WTC11 (cell line): ENCODE measurements at regions not wholly inside any gene's neighbourhood (a gene's known extent, or its start where the extent isn't known, plus 50 kb on each side); places are given as distances from the start of the nearest gene placed in this dataset.

Source experiments
- ATAC-seq: fragments of 200-7000 bp; cut with Tn5 transposase; 2 replicates; pipeline ENCODE4 v1.10.0; 2021; ENCODE audit warnings: mild to moderate bottlenecking, moderate library complexity
- CTCF ChIA-PET: fragments of 300-600 bp; sonication (Branson Sonifier 250); formaldehyde crosslinking; loops from one replicate; lab custom pipeline; 2021; ENCODE audit warnings: antibody characterized with exemption; lab: Charles Lee
- POLR2A ChIA-PET: fragments of 350-600 bp; sonication (Branson Sonifier 250); formaldehyde crosslinking; loops from one replicate; lab custom pipeline; 2021; ENCODE audit warnings: antibody characterized with exemption; lab: Charles Lee
- DNase-seq: peaks from one replicate; pipeline ENCODE4 v3.0.0; 2021; ENCODE audit warnings: low spot score
- H3K27ac Mint-ChIP-seq: 2 replicates; pipeline ENCODE4 v1.8.0; 2021; ENCODE audit warnings: mixed read lengths
- H3K27me3 Mint-ChIP-seq: 2 replicates; pipeline ENCODE4 v1.8.0; 2021; ENCODE audit warnings: low read depth, mild to moderate bottlenecking, moderate library complexity, mixed read lengths
- H3K36me3 Mint-ChIP-seq: 2 replicates; pipeline ENCODE4 v1.8.0; 2021; ENCODE audit warnings: mixed read lengths
- H3K4me1 Mint-ChIP-seq: 2 replicates; pipeline ENCODE4 v1.8.0; 2022; ENCODE audit warnings: mixed read lengths
- H3K4me3 Mint-ChIP-seq: 2 replicates; pipeline ENCODE4 v1.8.0; 2021; ENCODE audit warnings: mild to moderate bottlenecking, moderate library complexity, mixed read lengths
- H3K9me3 Mint-ChIP-seq: 2 replicates; pipeline ENCODE4 v1.8.0; 2021; ENCODE audit warnings: mixed read lengths
- AR ChIP-seq: fragments of 250-450 bp; sonication (Bioruptor Pico); IDR thresholded peaks from 2 replicates; pipeline ENCODE4 v1.9.0; 2021; ENCODE audit warnings: mild to moderate bottlenecking
- ATF1 ChIP-seq: sonication (generic); formaldehyde crosslinking; IDR thresholded peaks from 2 replicates; pipeline ENCODE4 v1.8.1; 2023; ENCODE audit warnings: mild to moderate bottlenecking, moderate library complexity, missing genetic modification reagents
- CDX4 ChIP-seq: fragments of 250-450 bp; sonication (Bioruptor Pico); IDR thresholded peaks from 2 replicates; pipeline ENCODE4 v1.9.0; 2021; ENCODE audit warnings: moderate library complexity, mild to moderate bottlenecking, inconsistent platforms, borderline replicate concordance
- ESRRA ChIP-seq: sonication (generic); formaldehyde crosslinking; IDR thresholded peaks from 2 replicates; pipeline ENCODE4 v1.8.1; 2022; ENCODE audit warnings: mild to moderate bottlenecking, missing genetic modification reagents, borderline replicate concordance
- GABPB1 ChIP-seq: sonication (generic); formaldehyde crosslinking; IDR thresholded peaks from 2 replicates; pipeline ENCODE4 v1.8.1; 2023; ENCODE audit warnings: mild to moderate bottlenecking, missing genetic modification reagents
- JAZF1 ChIP-seq: fragments of 250-450 bp; sonication (Bioruptor Pico); IDR thresholded peaks from 2 replicates; pipeline ENCODE4 v1.9.0; 2021; ENCODE audit warnings: moderate library complexity, mild to moderate bottlenecking, inconsistent platforms
- NFATC4 ChIP-seq: fragments of 250-450 bp; sonication (Bioruptor Pico); IDR thresholded peaks from 2 replicates; pipeline ENCODE4 v1.9.0; 2021; ENCODE audit warnings: mild to moderate bottlenecking
- RELA ChIP-seq: sonication (generic); formaldehyde crosslinking; IDR thresholded peaks from 2 replicates; pipeline ENCODE4 v1.8.1; 2022; ENCODE audit warnings: missing genetic modification reagents, mild to moderate bottlenecking, borderline replicate concordance
- RORB ChIP-seq: fragments of 250-450 bp; sonication (Bioruptor Pico); IDR thresholded peaks from 2 replicates; pipeline ENCODE4 v1.9.0; 2021; ENCODE audit warnings: mild to moderate bottlenecking
- TCF7 ChIP-seq: sonication (generic); formaldehyde crosslinking; IDR thresholded peaks from 2 replicates; pipeline ENCODE4 v1.8.0; 2022; ENCODE audit warnings: mild to moderate bottlenecking, low read depth, missing genetic modification reagents, moderate library complexity
- ZNF317 ChIP-seq: sonication (generic); formaldehyde crosslinking; IDR thresholded peaks from 2 replicates; pipeline ENCODE4 v1.8.1; 2023; ENCODE audit warnings: low read depth, mild to moderate bottlenecking, moderate library complexity, missing genetic modification reagents, borderline replicate concordance
- ZNF396 ChIP-seq: fragments of 250-450 bp; sonication (Bioruptor Pico); IDR thresholded peaks from 2 replicates; pipeline ENCODE4 v1.8.0; 2021; ENCODE audit warnings: mild to moderate bottlenecking, moderate library complexity, borderline replicate concordance
- TF ChIP-seq, protein P1 (sequence below): sonication (generic); formaldehyde crosslinking; IDR thresholded peaks from 2 replicates; pipeline ENCODE4 v1.8.0; 2022; ENCODE audit warnings: missing genetic modification reagents
- TF ChIP-seq, protein P2 (sequence below): sonication (generic); formaldehyde crosslinking; IDR thresholded peaks from 2 replicates; pipeline ENCODE4 v1.8.1; 2022; ENCODE audit warnings: mild to moderate bottlenecking, moderate library complexity, missing genetic modification reagents
- TF ChIP-seq, protein P3 (sequence below): sonication (generic); formaldehyde crosslinking; IDR thresholded peaks from 2 replicates; pipeline ENCODE4 v1.8.1; 2023; ENCODE audit warnings: mild to moderate bottlenecking, moderate library complexity, missing genetic modification reagents
- TF ChIP-seq, protein P4 (sequence below): sonication (generic); formaldehyde crosslinking; IDR thresholded peaks from 2 replicates; pipeline ENCODE4 v1.8.1; 2023; ENCODE audit warnings: mild to moderate bottlenecking, missing genetic modification reagents

DNA sequence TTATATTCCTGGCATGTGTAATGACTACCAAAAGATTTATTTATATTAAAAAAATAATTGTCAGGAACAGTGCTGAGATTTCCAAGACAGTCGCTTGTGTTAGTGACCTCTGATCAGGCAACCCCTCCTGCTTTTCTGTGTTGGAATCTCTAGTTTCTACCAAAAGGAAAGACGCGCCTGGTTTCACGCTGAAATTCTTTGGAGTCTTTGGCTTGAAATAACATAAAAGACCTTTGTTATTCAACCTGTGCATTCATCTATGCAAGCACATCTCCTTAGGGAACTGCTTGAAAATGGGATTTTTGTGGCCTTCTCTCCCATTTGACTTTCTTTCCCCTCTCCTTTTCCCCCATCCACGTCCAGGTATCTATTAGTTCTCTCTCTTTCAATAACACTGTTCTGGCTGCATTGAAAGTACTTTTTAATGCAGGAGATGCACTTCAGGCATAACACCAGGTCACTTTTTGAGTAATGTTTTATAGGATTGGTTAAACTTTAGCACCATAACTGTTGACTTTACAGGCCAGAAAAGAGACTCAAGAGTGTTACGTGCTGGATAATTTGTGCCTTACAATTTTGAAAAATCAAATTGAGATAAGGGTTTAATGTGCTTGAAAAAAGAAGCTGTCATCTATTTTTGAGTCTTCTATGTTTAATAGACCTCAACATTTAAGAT, 172.7 kb downstream of the GPAT3 start (continued):
- TF ChIP-seq, protein P1, sequence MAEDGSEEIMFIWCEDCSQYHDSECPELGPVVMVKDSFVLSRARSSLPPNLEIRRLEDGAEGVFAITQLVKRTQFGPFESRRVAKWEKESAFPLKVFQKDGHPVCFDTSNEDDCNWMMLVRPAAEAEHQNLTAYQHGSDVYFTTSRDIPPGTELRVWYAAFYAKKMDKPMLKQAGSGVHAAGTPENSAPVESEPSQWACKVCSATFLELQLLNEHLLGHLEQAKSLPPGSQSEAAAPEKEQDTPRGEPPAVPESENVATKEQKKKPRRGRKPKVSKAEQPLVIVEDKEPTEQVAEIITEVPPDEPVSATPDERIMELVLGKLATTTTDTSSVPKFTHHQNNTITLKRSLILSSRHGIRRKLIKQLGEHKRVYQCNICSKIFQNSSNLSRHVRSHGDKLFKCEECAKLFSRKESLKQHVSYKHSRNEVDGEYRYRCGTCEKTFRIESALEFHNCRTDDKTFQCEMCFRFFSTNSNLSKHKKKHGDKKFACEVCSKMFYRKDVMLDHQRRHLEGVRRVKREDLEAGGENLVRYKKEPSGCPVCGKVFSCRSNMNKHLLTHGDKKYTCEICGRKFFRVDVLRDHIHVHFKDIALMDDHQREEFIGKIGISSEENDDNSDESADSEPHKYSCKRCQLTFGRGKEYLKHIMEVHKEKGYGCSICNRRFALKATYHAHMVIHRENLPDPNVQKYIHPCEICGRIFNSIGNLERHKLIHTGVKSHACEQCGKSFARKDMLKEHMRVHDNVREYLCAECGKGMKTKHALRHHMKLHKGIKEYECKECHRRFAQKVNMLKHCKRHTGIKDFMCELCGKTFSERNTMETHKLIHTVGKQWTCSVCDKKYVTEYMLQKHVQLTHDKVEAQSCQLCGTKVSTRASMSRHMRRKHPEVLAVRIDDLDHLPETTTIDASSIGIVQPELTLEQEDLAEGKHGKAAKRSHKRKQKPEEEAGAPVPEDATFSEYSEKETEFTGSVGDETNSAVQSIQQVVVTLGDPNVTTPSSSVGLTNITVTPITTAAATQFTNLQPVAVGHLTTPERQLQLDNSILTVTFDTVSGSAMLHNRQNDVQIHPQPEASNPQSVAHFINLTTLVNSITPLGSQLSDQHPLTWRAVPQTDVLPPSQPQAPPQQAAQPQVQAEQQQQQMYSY (CRISPR knock-in tag), result no peak
- TF ChIP-seq AR (CRISPR knock-in tag) (no peak), ATF1 (CRISPR knock-in tag) (no peak), ZNF317 (CRISPR knock-in tag) (no peak), RELA (CRISPR knock-in tag) (no peak), JAZF1 (no peak), ESRRA (CRISPR knock-in tag) (no peak)
- TF ChIP-seq, protein P2, sequence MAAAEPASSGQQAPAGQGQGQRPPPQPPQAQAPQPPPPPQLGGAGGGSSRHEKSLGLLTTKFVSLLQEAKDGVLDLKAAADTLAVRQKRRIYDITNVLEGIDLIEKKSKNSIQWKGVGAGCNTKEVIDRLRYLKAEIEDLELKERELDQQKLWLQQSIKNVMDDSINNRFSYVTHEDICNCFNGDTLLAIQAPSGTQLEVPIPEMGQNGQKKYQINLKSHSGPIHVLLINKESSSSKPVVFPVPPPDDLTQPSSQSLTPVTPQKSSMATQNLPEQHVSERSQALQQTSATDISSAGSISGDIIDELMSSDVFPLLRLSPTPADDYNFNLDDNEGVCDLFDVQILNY (CRISPR knock-in tag), result no peak

DNA sequence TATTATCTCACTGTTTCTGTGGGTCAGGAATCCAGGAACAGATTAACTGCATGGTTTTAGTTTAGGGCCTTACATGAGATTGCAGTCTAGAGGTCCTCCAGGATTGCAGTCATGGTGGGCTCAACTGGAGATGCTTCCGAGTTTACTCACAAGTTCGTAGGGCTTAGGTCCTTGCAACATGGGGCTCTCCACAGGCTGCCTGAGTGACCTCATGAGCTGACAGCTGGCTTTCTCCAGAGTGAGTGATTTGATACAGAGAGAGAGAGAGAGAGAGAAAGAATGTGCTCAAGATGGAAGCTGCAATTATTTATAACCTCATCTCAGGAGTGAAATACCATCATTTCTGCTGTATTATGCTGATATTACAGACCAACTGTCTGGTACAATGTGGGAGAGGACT, 168.9 kb downstream of the GPAT3 start:
- CTCF ChIA-PET, result no interaction called here
- no peak overlapping the region for H3K27ac Mint-ChIP-seq
- no peak for TF ChIP-seq GABPB1 (CRISPR knock-in tag)
- TF ChIP-seq, protein P3, sequence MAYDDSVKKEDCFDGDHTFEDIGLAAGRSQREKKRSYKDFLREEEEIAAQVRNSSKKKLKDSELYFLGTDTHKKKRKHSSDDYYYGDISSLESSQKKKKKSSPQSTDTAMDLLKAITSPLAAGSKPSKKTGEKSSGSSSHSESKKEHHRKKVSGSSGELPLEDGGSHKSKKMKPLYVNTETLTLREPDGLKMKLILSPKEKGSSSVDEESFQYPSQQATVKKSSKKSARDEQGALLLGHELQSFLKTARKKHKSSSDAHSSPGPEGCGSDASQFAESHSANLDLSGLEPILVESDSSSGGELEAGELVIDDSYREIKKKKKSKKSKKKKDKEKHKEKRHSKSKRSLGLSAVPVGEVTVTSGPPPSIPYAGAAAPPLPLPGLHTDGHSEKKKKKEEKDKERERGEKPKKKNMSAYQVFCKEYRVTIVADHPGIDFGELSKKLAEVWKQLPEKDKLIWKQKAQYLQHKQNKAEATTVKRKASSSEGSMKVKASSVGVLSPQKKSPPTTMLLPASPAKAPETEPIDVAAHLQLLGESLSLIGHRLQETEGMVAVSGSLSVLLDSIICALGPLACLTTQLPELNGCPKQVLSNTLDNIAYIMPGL, result no peak
- no peak for TF ChIP-seq NFATC4 (CRISPR knock-in tag)
- TF ChIP-seq, protein P4, sequence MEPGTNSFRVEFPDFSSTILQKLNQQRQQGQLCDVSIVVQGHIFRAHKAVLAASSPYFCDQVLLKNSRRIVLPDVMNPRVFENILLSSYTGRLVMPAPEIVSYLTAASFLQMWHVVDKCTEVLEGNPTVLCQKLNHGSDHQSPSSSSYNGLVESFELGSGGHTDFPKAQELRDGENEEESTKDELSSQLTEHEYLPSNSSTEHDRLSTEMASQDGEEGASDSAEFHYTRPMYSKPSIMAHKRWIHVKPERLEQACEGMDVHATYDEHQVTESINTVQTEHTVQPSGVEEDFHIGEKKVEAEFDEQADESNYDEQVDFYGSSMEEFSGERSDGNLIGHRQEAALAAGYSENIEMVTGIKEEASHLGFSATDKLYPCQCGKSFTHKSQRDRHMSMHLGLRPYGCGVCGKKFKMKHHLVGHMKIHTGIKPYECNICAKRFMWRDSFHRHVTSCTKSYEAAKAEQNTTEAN (CRISPR knock-in tag), result no peak
- TF ChIP-seq ZNF396, result no peak
- no peak for TF ChIP-seq RORB
- no peak for TF ChIP-seq CDX4 (CRISPR knock-in tag)
- no peak for TF ChIP-seq TCF7
- TF ChIP-seq, all 79 proteins: peak for 0
- Mint-ChIP-seq H3K4me3 (no peak overlapping the region), H3K4me1 (peaks cover 24% of the 10 kb centered on the region), H3K27me3 (no peaks in the 10 kb centered on the region; the same call in 1 of the 2 replicates), H3K9me3 (peaks cover 15% of the 10 kb centered on the region), H3K36me3 (peaks cover 8% of the 10 kb centered on the region)
- POLR2A ChIA-PET, result no interaction called here
- no peak for ATAC-seq
- no peak for DNase-seq
